Pancreas (tissue), 10 donors: ENCODE measurements at regions not wholly inside any gene's neighbourhood (a gene's known extent, or its start where the extent isn't known, plus 50 kb on each side); places are given as distances from the start of the nearest gene placed in this dataset.
"Not testable (repeated sequence)": the region's sequence is repeated elsewhere in the genome, so short reads cannot be mapped to it uniquely, and the experiment has no call there.

ENCODE experiments used
- ATAC-seq, 4 donors: fragments of 200-7000 bp; cut with Tn5 transposase; one replicate each; pipeline versions ENCODE4 v1.8.0 to v1.9.1; 2020; ENCODE audit warnings: mild to moderate bottlenecking in 4 of 4, moderate library complexity in 4 of 4
- DNase-seq, 6 donors: peaks; one replicate each; pipeline ENCODE4 v3.0.0-alpha.2; 2020
- FAIRE-seq: peaks from 2 replicates; lab custom pipeline; 2012; peaks lifted over from hg19 to GRCh38; lab: Jason Lieb, UNC
- H3K27ac ChIP-seq, 4 donors: fragments of 200-600 bp; sonication (generic); 1 replicate in 3 of 4; 2 replicates in 1 of 4; pipeline versions ENCODE4 v1.5.0 to v1.8.0; 2020
- H3K27me3 ChIP-seq, 4 donors: fragments of 200-600 bp; one replicate each; pipeline ENCODE4 v1.8.0; 2021
- H3K36me3 ChIP-seq, 3 donors: fragments of 200-600 bp; sonication (generic) in 1 of 3; one replicate each; pipeline versions ENCODE4 v1.5.0 to v1.8.0; 2020 to 2021
- H3K4me1 ChIP-seq, 3 donors: fragments of 200-600 bp; one replicate each; pipeline ENCODE4 v1.8.0; 2021
- H3K4me3 ChIP-seq, 4 donors: fragments of 200-600 bp; sonication (generic) in 2 of 4; one replicate each; pipeline versions ENCODE4 v1.5.0 to v1.8.0; 2020 to 2021
- H3K9me3 ChIP-seq, 4 donors: fragments of 200-600 bp; one replicate each; pipeline ENCODE4 v1.8.0; 2021
- CTCF ChIP-seq, 4 donors: fragments of 200-600 bp; sonication (generic) in 3 of 4; IDR thresholded peaks; one replicate each; pipeline versions ENCODE4 v1.5.0 to v1.8.0; 2021; ENCODE audit warnings: antibody characterized with exemption in 4 of 4
- WGBS, 2 donors: extraction: QIAGEN DNeasy Blood & Tissue Kit; methylation state at CpG; one replicate each; pipeline ENCODE4 v1.1.7; 2013; 5-methylcytosine and 5-hydroxymethylcytosine counted together
- intact Hi-C, 3 donors: fragments of 100-400 bp; cut with DNase I; formaldehyde crosslinking; loops; one replicate each; pipeline versions ENCODE4 v1.11.1 to v1.14.2; 2022
- donor health status: healthy with polysubstance abuse.
- donor health status: DM: no; HTN: no; CAD: no; lungs with moderate emphysema.
- donor health status: DM: no; HTN: no; CAD: no.
- donor health status: control.
- donor health status: control.
- donor health status: Bipolar disorder and iron deficiency.
- donor health status: DM: yes; HTN: yes; CAD: no.
- donor health status: DM: no; HTN: no; CAD: no.
- donor health status: DM: no; HTN: no; CAD: no.
- donor health status: DM: yes; HTN: yes; CAD: no.

GRCh38 chr5:112594095-112594850, 143.4 kb upstream of the APC start:
- intact Hi-C loops, result no loop called here
- no peaks in the 10 kb centered on the region for H3K4me1 ChIP-seq
- TF ChIP-seq CTCF (IDR thresholded peaks at IDR 0.05), result no peak
- no peaks in the 10 kb centered on the region for H3K36me3 ChIP-seq
- H3K4me3 ChIP-seq, result no peak overlapping the region
- FAIRE-seq, result no peak
- ATAC-seq, result peak in 1 of 4 donors; percentile 38
- no peaks in the 10 kb centered on the region for H3K9me3 ChIP-seq
- WGBS, 2 donors, result 56 to 59% methylated on average over 6 of the region's 6 CpGs
- no peak for DNase-seq
- no peak overlapping the region for H3K27ac ChIP-seq
- no peaks in the 10 kb centered on the region for H3K27me3 ChIP-seq

- H3K27me3 ChIP-seq, result no peaks in the 10 kb centered on the region
- H3K4me3 ChIP-seq, result no peak overlapping the region
- no peak for DNase-seq
- WGBS, 2 donors, result 59 to 93% methylated on average over 1 of the region's 1 CpG
- no peaks in the 10 kb centered on the region for H3K9me3 ChIP-seq
- H3K27ac ChIP-seq, result no peak overlapping the region
- no peaks in the 10 kb centered on the region for H3K4me1 ChIP-seq
- FAIRE-seq, result no peak
- no peaks in the 10 kb centered on the region for H3K36me3 ChIP-seq
- intact Hi-C loops, result no loop called here
- TF ChIP-seq CTCF (IDR thresholded peaks at IDR 0.05), result no peak
- no peak for ATAC-seq
Measured at GRCh38 chr5:112594941-112595340, 142.7 kb upstream of the APC start.

GRCh38 chr5:112597831-112598230, 139.9 kb upstream of the APC start:
- Histone ChIP-seq H3K9me3 (no peaks in the 10 kb centered on the region), H3K4me3 (no peak overlapping the region), H3K27me3 (no peaks in the 10 kb centered on the region), H3K36me3 (no peaks in the 10 kb centered on the region), H3K4me1 (no peaks in the 10 kb centered on the region), H3K27ac (no peak overlapping the region)
- ATAC-seq (no peak), DNase-seq (no peak), FAIRE-seq (no peak)
- 76 to 94% methylated on average over 1 of the region's 1 CpG for WGBS, 2 donors
- no peak for TF ChIP-seq CTCF (IDR thresholded peaks at IDR 0.05)
- intact Hi-C loops, result no loop called here

- H3K27ac ChIP-seq, H3K27me3 ChIP-seq, H3K4me3 ChIP-seq, ATAC-seq, H3K4me1 ChIP-seq, FAIRE-seq, H3K36me3 ChIP-seq, H3K9me3 ChIP-seq, intact Hi-C loops, DNase-seq: not testable (repeated sequence)
- WGBS, 2 donors, result 19 to 29% methylated on average over 2 of the region's 2 CpGs
Measured at GRCh38 chr5:112600510-112600909, 137.2 kb upstream of the APC start.

- H3K4me3 ChIP-seq, result no peak overlapping the region
- WGBS, 2 donors, result 20 to 33% methylated on average over 2 of the region's 2 CpGs
- H3K36me3 ChIP-seq, result no peaks in the 10 kb centered on the region
- FAIRE-seq (no peak), ATAC-seq (peak in 3 of 4 donors; percentile 36 to 56 (median 51)), DNase-seq (no peak)
- no peaks in the 10 kb centered on the region for H3K9me3 ChIP-seq
- H3K27me3 ChIP-seq, result no peaks in the 10 kb centered on the region
- H3K27ac ChIP-seq, result no peak overlapping the region
- intact Hi-C loops, result no loop called here
- TF ChIP-seq CTCF (IDR thresholded peaks at IDR 0.05), result no peak
- no peaks in the 10 kb centered on the region for H3K4me1 ChIP-seq
Measured at GRCh38 chr5:112604732-112605630, 132.7 kb upstream of the APC start.
